SK-N-SH (cell line): ENCODE measurements at regions not wholly inside any gene's neighbourhood (a gene's known extent, or its start where the extent isn't known, plus 50 kb on each side); places are given as distances from the start of the nearest gene placed in this dataset.
"Not testable (repeated sequence)": the region's sequence is repeated elsewhere in the genome, so short reads cannot be mapped to it uniquely, and the experiment has no call there.

Source experiments
- CTCF ChIA-PET: fragments of 300-600, 350-600 bp; formaldehyde crosslinking; extraction: SDS; loops from one replicate; lab custom pipeline; 2021; lab: Yijun Ruan, JAX
- POLR2A ChIA-PET: fragments of 350-600 bp; sonication (Branson Sonifier 250); formaldehyde crosslinking; extraction: SDS; loops from one replicate; lab custom pipeline; 2020; ENCODE audit warnings: antibody characterized with exemption, inconsistent platforms; lab: Yijun Ruan, JAX
- DNase-seq: peaks from one replicate; pipeline ENCODE4 v3.0.0; 2012
- H2AFZ ChIP-seq: fragments of 200-600 bp; sonication (generic); 2 replicates; pipeline ENCODE4 v1.8.1; 2016; ENCODE audit warnings: antibody characterized with exemption, mild to moderate bottlenecking, low read depth
- H3F3A ChIP-seq: fragments of 200-600 bp; sonication (generic); replicated peaks from 2 replicates; pipeline ENCODE3; 2016; ENCODE audit warnings: antibody characterized with exemption, mild to moderate bottlenecking; ENCODE audit not compliant: insufficient read depth
- H3K27ac ChIP-seq, 2 experiments: fragments of 200-500 bp in 1 of 2; fragments of 200-600 bp in 1 of 2; sonication (Bioruptor generic) in 1 of 2; sonication (generic), shearing (Covaris generic) in 1 of 2; 2 replicates each; pipeline versions ENCODE4 v1.5.1 to v1.6.1; 2014 to 2016; ENCODE audit warnings: low read depth in 2 of 2, inconsistent platforms in 1 of 2, low read length in 1 of 2, mild to moderate bottlenecking in 1 of 2, mixed read lengths in 1 of 2
- H3K27me3 ChIP-seq: fragments of 200-600 bp; sonication (generic), shearing (Covaris generic); 2 replicates; pipeline ENCODE4 v1.6.1; 2016; ENCODE audit warnings: mixed run types; ENCODE audit not compliant: insufficient read depth
- H3K36me3 ChIP-seq, 2 experiments: fragments of 200-500 bp in 1 of 2; fragments of 200-600 bp in 1 of 2; sonication (Bioruptor generic) in 1 of 2; sonication (generic) in 1 of 2; replicated peaks in 1 of 2; 2 replicates each; pipeline versions ENCODE3 to v1.5.1; 2014 to 2016; ENCODE audit warnings: low read length in 1 of 2, mild to moderate bottlenecking in 1 of 2; ENCODE audit not compliant: insufficient read depth in 2 of 2, control insufficient read depth in 1 of 2
- H3K4me1 ChIP-seq, 2 experiments: fragments of 200-500 bp in 1 of 2; fragments of 200-600 bp in 1 of 2; sonication (Bioruptor generic) in 1 of 2; sonication (generic), shearing (Covaris generic) in 1 of 2; 2 replicates each; pipeline versions ENCODE4 v1.5.1 to v1.6.1; 2014 to 2016; ENCODE audit warnings: low read depth in 1 of 2, low read length in 1 of 2, mixed run types in 1 of 2; ENCODE audit not compliant: insufficient read depth in 2 of 2, control insufficient read depth in 1 of 2
- H3K4me2 ChIP-seq: fragments of 200-600 bp; sonication (generic), shearing (Covaris generic); 2 replicates; pipeline ENCODE4 v1.6.1; 2017; ENCODE audit warnings: mixed run types
- H3K4me3 ChIP-seq, 2 experiments: fragments of 200-500 bp in 1 of 2; fragments of 200-600 bp in 1 of 2; sonication (Bioruptor generic) in 1 of 2; sonication (generic), shearing (Covaris generic) in 1 of 2; 2 replicates each; pipeline versions ENCODE4 v1.5.1 to v1.8.1; 2014 to 2016; ENCODE audit warnings: low read depth in 2 of 2, inconsistent platforms in 1 of 2, low read length in 1 of 2, mild to moderate bottlenecking in 1 of 2, mixed read lengths in 1 of 2, moderate library complexity in 1 of 2
- H3K79me2 ChIP-seq: fragments of 200-600 bp; sonication (generic); 2 replicates; pipeline ENCODE4 v1.8.1; 2017; ENCODE audit warnings: mild to moderate bottlenecking; ENCODE audit not compliant: insufficient read depth
- H3K9ac ChIP-seq: fragments of 200-600 bp; sonication (generic); 2 replicates; pipeline ENCODE4 v1.6.1; 2017; ENCODE audit warnings: mixed run types
- H3K9me2 ChIP-seq: fragments of 200-600 bp; sonication (generic); 2 replicates; pipeline ENCODE4 v1.6.1; 2017; ENCODE audit warnings: mixed run types
- H3K9me3 ChIP-seq: fragments of 200-600 bp; sonication (generic); 2 replicates; pipeline ENCODE4 v1.6.1; 2017; ENCODE audit warnings: mixed run types, mild to moderate bottlenecking, moderate library complexity
- H4K20me1 ChIP-seq: fragments of 200-600 bp; sonication (generic); 2 replicates; pipeline ENCODE4 v1.6.1; 2017; ENCODE audit warnings: mild to moderate bottlenecking, mixed run types; ENCODE audit not compliant: insufficient read depth
- EP300 ChIP-seq, 2 experiments: IDR thresholded peaks; 2 replicates each; pipeline versions ENCODE4 v1.4.0 to v1.6.1; 2012; ENCODE audit warnings: borderline replicate concordance in 1 of 2, low read depth in 1 of 2, low read length in 1 of 2
- FOXJ3 ChIP-seq: sonication (generic); formaldehyde crosslinking; IDR thresholded peaks from 2 replicates; pipeline ENCODE4 v1.5.1; 2020; ENCODE audit warnings: mild to moderate bottlenecking, missing genetic modification reagents
- GATA2 ChIP-seq: sonication (generic); formaldehyde crosslinking; IDR thresholded peaks from 2 replicates; pipeline ENCODE4 v1.5.0; 2020; ENCODE audit warnings: mild to moderate bottlenecking, missing genetic modification reagents
- MEF2A ChIP-seq: IDR thresholded peaks from 2 replicates; pipeline ENCODE4 v1.4.0; 2012; ENCODE audit warnings: low read depth, borderline replicate concordance
- NFIC ChIP-seq: IDR thresholded peaks from 2 replicates; pipeline ENCODE4 v1.4.0; 2012; ENCODE audit warnings: borderline replicate concordance
- RCOR1 ChIP-seq: fragments of 150-350 bp; IDR thresholded peaks from 2 replicates; pipeline ENCODE4 v1.6.1; 2017; ENCODE audit warnings: antibody characterized with exemption, low read length
- TCF12 ChIP-seq: IDR thresholded peaks from 2 replicates; pipeline ENCODE4 v1.4.0; 2012
- YY1 ChIP-seq: IDR thresholded peaks from 2 replicates; pipeline ENCODE4 v1.4.0; 2012; ENCODE audit warnings: low read depth, mild to moderate bottlenecking
- ZBTB33 ChIP-seq: IDR thresholded peaks from 2 replicates; pipeline ENCODE4 v1.4.0; 2012; ENCODE audit warnings: low read depth, borderline replicate concordance
- WGBS: methylation state at CpG from one replicate; pipeline ENCODE4 v1.1.6; 2017; ENCODE audit warnings: low lambda C conversion rate; 5-methylcytosine and 5-hydroxymethylcytosine counted together

- H3K4me1 ChIP-seq: peaks cover 0 to 13% of the 10 kb centered on the region in 2 experiments; a peak in 2 of 4 replicates
Observed at GRCh38 chr17:20916383-20916782, 126.4 kb downstream of the USP22 start.

GRCh38 chr17:20917610-20918306 is 125.1 kb downstream of the USP22 start:
- 92% methylated on average over 10 of the region's 10 CpGs for WGBS
- Histone ChIP-seq H3K79me2 (peaks cover 60% of the 10 kb centered on the region; the same call in 1 of the 2 replicates), H3K36me3 (peaks cover 0 to 17% of the 10 kb centered on the region in 2 experiments)

More at GRCh38 chr17:20916383-20916782, 126.4 kb downstream of the USP22 start:
- H3K9ac ChIP-seq: no peak overlapping the region
- no peaks in the 10 kb centered on the region for H3K9me3 ChIP-seq
- peaks cover 28% of the 10 kb centered on the region for H3F3A ChIP-seq
- 83% methylated on average over 4 of the region's 4 CpGs for WGBS
- H3K4me2 ChIP-seq: no peak overlapping the region
- no peaks in the 10 kb centered on the region for H3K27me3 ChIP-seq
- DNase-seq: no peak
- ChIA-PET POLR2A (no interaction called here), CTCF (interaction anchor here (0.7 kb wide), 1 partner anchor 12 kb away, joined by 3 read pairs; no protein-coding TSS in a partner anchor)
- H2AFZ ChIP-seq: no peak overlapping the region
- H3K27ac ChIP-seq: no peak overlapping the region
- no peaks in the 10 kb centered on the region for H4K20me1 ChIP-seq
- peaks cover 64% of the 10 kb centered on the region; the same call in 1 of the 2 replicates for H3K79me2 ChIP-seq
- H3K9me2 ChIP-seq: no peaks in the 10 kb centered on the region
- H3K4me3 ChIP-seq: no peak overlapping the region
- peaks cover 0 to 22% of the 10 kb centered on the region in 2 experiments for H3K36me3 ChIP-seq
- no peak for TF ChIP-seq FOXJ3 (CRISPR knock-in tag)
- no peak for TF ChIP-seq MEF2A
- no peak for TF ChIP-seq RCOR1
- no peak for TF ChIP-seq EP300 (IDR thresholded peaks at IDR 0.05; ENCODE audit: borderline replicate concordance in 1 of 2, low read depth in 1 of 2, low read length in 1 of 2)
- no peak for TF ChIP-seq NFIC
- TF ChIP-seq ZBTB33: no peak
- no peak for TF ChIP-seq GATA2 (CRISPR knock-in tag)
- TF ChIP-seq TCF12: no peak
- TF ChIP-seq YY1: no peak

More at GRCh38 chr17:20917610-20918306, 125.1 kb downstream of the USP22 start:
- H3K9me3 ChIP-seq, POLR2A ChIA-PET, H3K9me2 ChIP-seq, H2AFZ ChIP-seq, H3K27me3 ChIP-seq, DNase-seq, H3K27ac ChIP-seq, H4K20me1 ChIP-seq, CTCF ChIA-PET, H3K4me2 ChIP-seq, H3K4me3 ChIP-seq, H3K9ac ChIP-seq: not testable (repeated sequence)
- peaks cover 34% of the 10 kb centered on the region for H3F3A ChIP-seq
- peaks cover 0 to 25% of the 10 kb centered on the region in 2 experiments for H3K4me1 ChIP-seq
